ENCODE measurements at regions not wholly inside any gene's neighbourhood (a gene's known extent, or its start where the extent isn't known, plus 50 kb on each side); places are given as distances from the start of the nearest gene placed in this dataset.

GRCh38 chr10:36344240-36345174 is 702.4 kb upstream of the FZD8 start (continued):
- TF ChIP-seq NFYB (IDR thresholded peaks at IDR 0.05; ENCODE audit: insufficient read depth, low read depth, low read length) (no peak), FOXM1 (IDR thresholded peaks at IDR 0.05; ENCODE audit: low read depth, low read length) (no peak), ZZZ3 (IDR thresholded peaks at IDR 0.05; ENCODE audit: control insufficient read depth, insufficient read length, low read depth) (no peak)

DNA sequence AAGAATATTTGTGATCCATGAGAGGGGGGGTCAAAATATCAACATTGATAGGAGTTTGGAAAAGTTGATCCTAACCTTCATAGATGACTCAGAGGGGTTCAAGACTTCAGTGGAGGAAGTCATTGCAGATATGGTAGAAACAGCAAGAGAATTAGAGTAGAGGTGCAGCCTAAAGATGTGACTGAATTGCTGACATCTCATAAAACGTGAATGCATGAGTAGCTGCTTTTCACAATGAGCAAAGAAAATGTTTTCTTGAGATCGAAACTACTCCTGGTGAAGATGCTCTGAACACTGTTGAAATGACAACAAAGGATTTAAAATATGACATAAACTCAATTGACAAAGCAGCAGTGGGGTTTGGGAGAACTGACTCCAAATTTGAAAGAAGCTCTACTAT is 700.7 kb upstream of the FZD8 start:
- intact Hi-C loops (cut with micrococcal nuclease; ENCODE audit: unreplicated experiment), result no loop called here
- POLR2A ChIA-PET, result no interaction called here

More for the DNA sequence above, 700.7 kb upstream of the FZD8 start:
- TF ChIP-seq, protein P1, sequence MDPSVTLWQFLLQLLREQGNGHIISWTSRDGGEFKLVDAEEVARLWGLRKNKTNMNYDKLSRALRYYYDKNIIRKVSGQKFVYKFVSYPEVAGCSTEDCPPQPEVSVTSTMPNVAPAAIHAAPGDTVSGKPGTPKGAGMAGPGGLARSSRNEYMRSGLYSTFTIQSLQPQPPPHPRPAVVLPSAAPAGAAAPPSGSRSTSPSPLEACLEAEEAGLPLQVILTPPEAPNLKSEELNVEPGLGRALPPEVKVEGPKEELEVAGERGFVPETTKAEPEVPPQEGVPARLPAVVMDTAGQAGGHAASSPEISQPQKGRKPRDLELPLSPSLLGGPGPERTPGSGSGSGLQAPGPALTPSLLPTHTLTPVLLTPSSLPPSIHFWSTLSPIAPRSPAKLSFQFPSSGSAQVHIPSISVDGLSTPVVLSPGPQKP (IDR thresholded peaks at IDR 0.05; ENCODE audit: low read depth, low read length), result no peak
- TF ChIP-seq KDM1A (IDR thresholded peaks at IDR 0.05; ENCODE audit: borderline replicate concordance), result no peak
- TF ChIP-seq, protein P2, sequence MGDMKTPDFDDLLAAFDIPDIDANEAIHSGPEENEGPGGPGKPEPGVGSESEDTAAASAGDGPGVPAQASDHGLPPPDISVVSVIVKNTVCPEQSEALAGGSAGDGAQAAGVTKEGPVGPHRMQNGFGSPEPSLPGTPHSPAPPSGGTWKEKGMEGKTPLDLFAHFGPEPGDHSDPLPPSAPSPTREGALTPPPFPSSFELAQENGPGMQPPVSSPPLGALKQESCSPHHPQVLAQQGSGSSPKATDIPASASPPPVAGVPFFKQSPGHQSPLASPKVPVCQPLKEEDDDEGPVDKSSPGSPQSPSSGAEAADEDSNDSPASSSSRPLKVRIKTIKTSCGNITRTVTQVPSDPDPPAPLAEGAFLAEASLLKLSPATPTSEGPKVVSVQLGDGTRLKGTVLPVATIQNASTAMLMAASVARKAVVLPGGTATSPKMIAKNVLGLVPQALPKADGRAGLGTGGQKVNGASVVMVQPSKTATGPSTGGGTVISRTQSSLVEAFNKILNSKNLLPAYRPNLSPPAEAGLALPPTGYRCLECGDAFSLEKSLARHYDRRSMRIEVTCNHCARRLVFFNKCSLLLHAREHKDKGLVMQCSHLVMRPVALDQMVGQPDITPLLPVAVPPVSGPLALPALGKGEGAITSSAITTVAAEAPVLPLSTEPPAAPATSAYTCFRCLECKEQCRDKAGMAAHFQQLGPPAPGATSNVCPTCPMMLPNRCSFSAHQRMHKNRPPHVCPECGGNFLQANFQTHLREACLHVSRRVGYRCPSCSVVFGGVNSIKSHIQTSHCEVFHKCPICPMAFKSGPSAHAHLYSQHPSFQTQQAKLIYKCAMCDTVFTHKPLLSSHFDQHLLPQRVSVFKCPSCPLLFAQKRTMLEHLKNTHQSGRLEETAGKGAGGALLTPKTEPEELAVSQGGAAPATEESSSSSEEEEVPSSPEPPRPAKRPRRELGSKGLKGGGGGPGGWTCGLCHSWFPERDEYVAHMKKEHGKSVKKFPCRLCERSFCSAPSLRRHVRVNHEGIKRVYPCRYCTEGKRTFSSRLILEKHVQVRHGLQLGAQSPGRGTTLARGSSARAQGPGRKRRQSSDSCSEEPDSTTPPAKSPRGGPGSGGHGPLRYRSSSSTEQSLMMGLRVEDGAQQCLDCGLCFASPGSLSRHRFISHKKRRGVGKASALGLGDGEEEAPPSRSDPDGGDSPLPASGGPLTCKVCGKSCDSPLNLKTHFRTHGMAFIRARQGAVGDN (IDR thresholded peaks at IDR 0.05), result no peak
- RAD21 ChIA-PET (ENCODE audit: unreplicated experiment), result no interaction called here
- FAIRE-seq, result no peak
- Histone ChIP-seq H3K9ac (ENCODE audit: control insufficient read depth, insufficient read depth, low read length) (no peak overlapping the region), H3K36me3 (ENCODE audit: control insufficient read depth in 2 of 2, insufficient read depth in 2 of 2, low read length in 1 of 2) (no peaks in the 10 kb centered on the region), H3K27me3 (replicated peaks in 1 of 2; ENCODE audit: control insufficient read depth in 2 of 2, insufficient read depth in 2 of 2, low read length in 1 of 2) (no peaks in the 10 kb centered on the region), H3K4me2 (ENCODE audit: control insufficient read depth, insufficient read depth) (no peak overlapping the region), H2AFZ (ENCODE audit: control insufficient read depth, low read depth, low read length) (no peak overlapping the region), H3K27ac (ENCODE audit: control insufficient read depth, insufficient read depth) (no peak overlapping the region), H3K4me1 (ENCODE audit: control insufficient read depth, insufficient read depth, low read length) (no peaks in the 10 kb centered on the region), H4K20me1 (ENCODE audit: control insufficient read depth, insufficient read depth) (no peaks in the 10 kb centered on the region), H3K9me3 (replicated peaks; ENCODE audit: control insufficient read depth, insufficient read depth, low read length) (no peaks in the 10 kb centered on the region), H3K79me2 (ENCODE audit: control insufficient read depth, insufficient read depth, low read length) (no peaks in the 10 kb centered on the region), H3K4me3 (no peak overlapping the region)
- SMC1A ChIA-PET (ENCODE audit: uncharacterized antibody, unreplicated experiment), result no interaction called here
- in situ Hi-C loops (cut with MboI), result no loop called here
- BruUV-seq (replicated peaks), result no TSS peak
- 0% methylated on average over 2 of the region's 2 CpGs for WGBS (ENCODE audit: insufficient coverage, insufficient replicate concordance, low lambda C conversion rate, missing lambda C conversion rate)
- no peak for ATAC-seq
- CTCF ChIA-PET, result no interaction called here
- DNase-seq (ENCODE audit: low read depth, low spot score), result no peak
